Gastrocnemius medialis (tissue), 4 donors: ENCODE measurements at regions not wholly inside any gene's neighbourhood (a gene's known extent, or its start where the extent isn't known, plus 50 kb on each side); places are given as distances from the start of the nearest gene placed in this dataset.

Source experiments
- POLR2A ChIP-seq, 2 donors: fragments of 450-650 bp; IDR thresholded peaks; one replicate each; pipeline ENCODE4 v1.6.1; 2017; ENCODE audit warnings: antibody characterized with exemption in 2 of 2, mild to moderate bottlenecking in 2 of 2, moderate library complexity in 2 of 2
- TF ChIP-seq, protein P1 (sequence below), 5 experiments: fragments of 450-650 bp in 3 of 5; fragments of 200-600 bp in 2 of 5; sonication (generic) in 2 of 5; IDR thresholded peaks in 4 of 5; conservative IDR thresholded peaks in 1 of 5; 1 replicate in 4 of 5; 2 replicates in 1 of 5; pipeline ENCODE4 v1.5.1; 2016 to 2019; ENCODE audit warnings: antibody characterized with exemption in 5 of 5, mild to moderate bottlenecking in 3 of 5, moderate library complexity in 3 of 5

DNA sequence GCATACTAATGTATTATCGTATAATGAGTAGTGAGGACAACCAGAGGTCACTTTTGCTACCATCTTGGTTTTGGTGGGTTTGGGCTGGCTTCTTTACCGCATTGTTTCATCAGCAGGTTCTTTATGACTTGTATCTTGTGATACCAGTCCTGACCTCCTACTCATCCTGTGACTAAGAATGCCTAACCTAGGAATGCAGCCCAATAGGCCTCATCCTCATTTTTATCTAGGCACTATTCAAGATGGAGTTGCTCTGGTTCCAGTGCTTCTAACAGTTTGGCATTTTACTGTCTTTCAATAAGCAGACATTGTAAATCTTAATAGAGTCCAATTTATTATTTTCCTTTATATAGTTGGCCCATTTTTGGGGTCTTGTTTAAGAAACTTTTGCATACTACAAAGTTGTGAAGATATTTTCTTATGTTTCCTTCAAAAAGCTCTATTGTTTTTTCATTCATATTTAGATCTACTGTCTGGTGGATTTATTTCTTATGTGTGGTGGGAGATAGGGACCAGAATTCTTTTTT lies 60.8 kb upstream of the RNU6-1 start:
- TF ChIP-seq, protein P1, sequence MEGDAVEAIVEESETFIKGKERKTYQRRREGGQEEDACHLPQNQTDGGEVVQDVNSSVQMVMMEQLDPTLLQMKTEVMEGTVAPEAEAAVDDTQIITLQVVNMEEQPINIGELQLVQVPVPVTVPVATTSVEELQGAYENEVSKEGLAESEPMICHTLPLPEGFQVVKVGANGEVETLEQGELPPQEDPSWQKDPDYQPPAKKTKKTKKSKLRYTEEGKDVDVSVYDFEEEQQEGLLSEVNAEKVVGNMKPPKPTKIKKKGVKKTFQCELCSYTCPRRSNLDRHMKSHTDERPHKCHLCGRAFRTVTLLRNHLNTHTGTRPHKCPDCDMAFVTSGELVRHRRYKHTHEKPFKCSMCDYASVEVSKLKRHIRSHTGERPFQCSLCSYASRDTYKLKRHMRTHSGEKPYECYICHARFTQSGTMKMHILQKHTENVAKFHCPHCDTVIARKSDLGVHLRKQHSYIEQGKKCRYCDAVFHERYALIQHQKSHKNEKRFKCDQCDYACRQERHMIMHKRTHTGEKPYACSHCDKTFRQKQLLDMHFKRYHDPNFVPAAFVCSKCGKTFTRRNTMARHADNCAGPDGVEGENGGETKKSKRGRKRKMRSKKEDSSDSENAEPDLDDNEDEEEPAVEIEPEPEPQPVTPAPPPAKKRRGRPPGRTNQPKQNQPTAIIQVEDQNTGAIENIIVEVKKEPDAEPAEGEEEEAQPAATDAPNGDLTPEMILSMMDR (IDR thresholded peaks at IDR 0.05 in 4 of 5, conservative IDR thresholded peaks at IDR 0.05 in 1 of 5), result no peak
- TF ChIP-seq POLR2A (IDR thresholded peaks at IDR 0.05), result no peak
